ENCODE measurements at regions not wholly inside any gene's neighbourhood (a gene's known extent, or its start where the extent isn't known, plus 50 kb on each side); places are given as distances from the start of the nearest gene placed in this dataset.

GRCh38 chr2:173851141-173851641, 114.0 kb downstream of the SP3 start:
- no peak for TF ChIP-seq CTCF (IDR thresholded peaks at IDR 0.05; ENCODE audit: extremely low read depth, missing control alignments)
- no peak for DNase-seq (ENCODE audit: low spot score)

- no peak for DNase-seq (ENCODE audit: low spot score)
- TF ChIP-seq CTCF (IDR thresholded peaks at IDR 0.05; ENCODE audit: extremely low read depth, missing control alignments): no peak
These were observed 111.0 kb downstream of the SP3 start for GRCh38 chr2:173854141-173854540.

- no peak for TF ChIP-seq CTCF (IDR thresholded peaks at IDR 0.05; ENCODE audit: extremely low read depth, missing control alignments)
- no peak for DNase-seq (ENCODE audit: low spot score)
These were observed 110.3 kb downstream of the SP3 start for GRCh38 chr2:173854840-173855239.

GRCh38 chr2:173855661-173856060, 109.5 kb downstream of the SP3 start:
- no peak for TF ChIP-seq CTCF (IDR thresholded peaks at IDR 0.05; ENCODE audit: extremely low read depth, missing control alignments)
- no peak for DNase-seq (ENCODE audit: low spot score)
